ENCODE measurements at regions not wholly inside any gene's neighbourhood (a gene's known extent, or its start where the extent isn't known, plus 50 kb on each side); places are given as distances from the start of the nearest gene placed in this dataset.
"Not testable (repeated sequence)": the region's sequence is repeated elsewhere in the genome, so short reads cannot be mapped to it uniquely, and the experiment has no call there.

GRCh38 chr5:166926806-166927475 lies 1364.5 kb upstream of the WWC1 start:
- not testable (repeated sequence) for H3K27me3 ChIP-seq (replicated peaks; ENCODE audit: control insufficient read depth, insufficient read depth, low read length, poor library complexity, severe bottlenecking); H3K4me3 ChIP-seq (ENCODE audit: insufficient read depth, low read depth, low read length, poor library complexity, severe bottlenecking); H3K36me3 ChIP-seq (ENCODE audit: control insufficient read depth, insufficient read depth, low read length); H3K4me1 ChIP-seq (ENCODE audit: control insufficient read depth, insufficient read depth, low read length, poor library complexity, severe bottlenecking); H3K27ac ChIP-seq (ENCODE audit: insufficient read depth, low read length, poor library complexity, severe bottlenecking); H3K9me3 ChIP-seq (ENCODE audit: control insufficient read depth, low read length); DNase-seq

GRCh38 chr5:166936351-166936750 lies 1355.1 kb upstream of the WWC1 start:
- H3K27me3 ChIP-seq (replicated peaks; ENCODE audit: control insufficient read depth, insufficient read depth, low read length, poor library complexity, severe bottlenecking): no peaks in the 10 kb centered on the region
- no peaks in the 10 kb centered on the region for H3K9me3 ChIP-seq (ENCODE audit: control insufficient read depth, low read length)
- no peaks in the 10 kb centered on the region for H3K36me3 ChIP-seq (ENCODE audit: control insufficient read depth, insufficient read depth, low read length)
- no peaks in the 10 kb centered on the region for H3K4me1 ChIP-seq (ENCODE audit: control insufficient read depth, insufficient read depth, low read length, poor library complexity, severe bottlenecking)
- H3K4me3 ChIP-seq (ENCODE audit: insufficient read depth, low read depth, low read length, poor library complexity, severe bottlenecking): no peak overlapping the region
- H3K27ac ChIP-seq (ENCODE audit: insufficient read depth, low read length, poor library complexity, severe bottlenecking): no peak overlapping the region
- DNase-seq: no peak

DNA sequence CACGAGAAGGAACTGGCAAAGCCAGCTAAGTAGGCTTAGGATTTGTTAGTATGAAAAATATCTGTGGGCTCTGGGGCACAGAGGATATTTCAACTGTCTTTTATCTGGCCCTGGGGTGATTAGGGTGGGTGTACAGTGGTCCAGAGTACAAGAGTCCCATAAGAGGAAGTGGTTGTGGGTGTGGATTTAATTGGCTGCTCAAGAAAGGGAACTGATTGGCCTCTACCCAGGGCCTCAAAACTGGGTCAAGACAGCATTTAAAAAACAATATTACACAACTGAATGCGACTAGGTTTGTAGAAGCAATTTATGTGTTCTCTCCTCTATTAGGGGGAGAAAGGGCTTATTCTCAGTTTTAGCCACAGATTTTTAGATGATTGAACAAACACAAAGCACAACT lies 1353.4 kb upstream of the WWC1 start:
- no peak overlapping the region for H3K27ac ChIP-seq (ENCODE audit: insufficient read depth, low read length, poor library complexity, severe bottlenecking)
- H3K36me3 ChIP-seq (ENCODE audit: control insufficient read depth, insufficient read depth, low read length): no peaks in the 10 kb centered on the region
- no peaks in the 10 kb centered on the region for H3K9me3 ChIP-seq (ENCODE audit: control insufficient read depth, low read length)
- no peak overlapping the region for H3K4me3 ChIP-seq (ENCODE audit: insufficient read depth, low read depth, low read length, poor library complexity, severe bottlenecking)
- no peaks in the 10 kb centered on the region for H3K4me1 ChIP-seq (ENCODE audit: control insufficient read depth, insufficient read depth, low read length, poor library complexity, severe bottlenecking)
- DNase-seq: no peak
- H3K27me3 ChIP-seq (replicated peaks; ENCODE audit: control insufficient read depth, insufficient read depth, low read length, poor library complexity, severe bottlenecking): no peaks in the 10 kb centered on the region

- no peaks in the 10 kb centered on the region for H3K27me3 ChIP-seq (replicated peaks; ENCODE audit: control insufficient read depth, insufficient read depth, low read length, poor library complexity, severe bottlenecking)
- no peak overlapping the region for H3K27ac ChIP-seq (ENCODE audit: insufficient read depth, low read length, poor library complexity, severe bottlenecking)
- DNase-seq: no peak
- H3K9me3 ChIP-seq (ENCODE audit: control insufficient read depth, low read length): no peaks in the 10 kb centered on the region
- no peaks in the 10 kb centered on the region for H3K4me1 ChIP-seq (ENCODE audit: control insufficient read depth, insufficient read depth, low read length, poor library complexity, severe bottlenecking)
- no peak overlapping the region for H3K4me3 ChIP-seq (ENCODE audit: insufficient read depth, low read depth, low read length, poor library complexity, severe bottlenecking)
- H3K36me3 ChIP-seq (ENCODE audit: control insufficient read depth, insufficient read depth, low read length): no peaks in the 10 kb centered on the region
Observed at GRCh38 chr5:166942948-166943347, 1348.5 kb upstream of the WWC1 start.

GRCh38 chr5:166947045-166947444 lies 1344.4 kb upstream of the WWC1 start:
- DNase-seq: no peak
- Histone ChIP-seq H3K27me3 (replicated peaks; ENCODE audit: control insufficient read depth, insufficient read depth, low read length, poor library complexity, severe bottlenecking) (no peaks in the 10 kb centered on the region), H3K4me1 (ENCODE audit: control insufficient read depth, insufficient read depth, low read length, poor library complexity, severe bottlenecking) (no peaks in the 10 kb centered on the region), H3K27ac (ENCODE audit: insufficient read depth, low read length, poor library complexity, severe bottlenecking) (no peak overlapping the region), H3K36me3 (ENCODE audit: control insufficient read depth, insufficient read depth, low read length) (no peaks in the 10 kb centered on the region), H3K4me3 (ENCODE audit: insufficient read depth, low read depth, low read length, poor library complexity, severe bottlenecking) (no peak overlapping the region), H3K9me3 (ENCODE audit: control insufficient read depth, low read length) (no peaks in the 10 kb centered on the region)

- Histone ChIP-seq H3K27ac (ENCODE audit: insufficient read depth, low read length, poor library complexity, severe bottlenecking) (no peak overlapping the region), H3K27me3 (replicated peaks; ENCODE audit: control insufficient read depth, insufficient read depth, low read length, poor library complexity, severe bottlenecking) (no peaks in the 10 kb centered on the region), H3K4me1 (ENCODE audit: control insufficient read depth, insufficient read depth, low read length, poor library complexity, severe bottlenecking) (no peaks in the 10 kb centered on the region), H3K4me3 (ENCODE audit: insufficient read depth, low read depth, low read length, poor library complexity, severe bottlenecking) (no peak overlapping the region), H3K36me3 (ENCODE audit: control insufficient read depth, insufficient read depth, low read length) (no peaks in the 10 kb centered on the region), H3K9me3 (ENCODE audit: control insufficient read depth, low read length) (no peaks in the 10 kb centered on the region)
- DNase-seq: no peak
Observed at GRCh38 chr5:166948679-166949078, 1342.8 kb upstream of the WWC1 start.

- Histone ChIP-seq H3K27me3 (replicated peaks; ENCODE audit: control insufficient read depth, insufficient read depth, low read length, poor library complexity, severe bottlenecking) (no peaks in the 10 kb centered on the region), H3K36me3 (ENCODE audit: control insufficient read depth, insufficient read depth, low read length) (no peaks in the 10 kb centered on the region)
Observed at GRCh38 chr5:166952048-166952447, 1339.4 kb upstream of the WWC1 start.

GRCh38 chr5:166957782-166958181 lies 1333.7 kb upstream of the WWC1 start:
- Histone ChIP-seq H3K36me3 (ENCODE audit: control insufficient read depth, insufficient read depth, low read length) (no peaks in the 10 kb centered on the region), H3K4me1 (ENCODE audit: control insufficient read depth, insufficient read depth, low read length, poor library complexity, severe bottlenecking) (no peaks in the 10 kb centered on the region), H3K27me3 (replicated peaks; ENCODE audit: control insufficient read depth, insufficient read depth, low read length, poor library complexity, severe bottlenecking) (no peaks in the 10 kb centered on the region), H3K4me3 (ENCODE audit: insufficient read depth, low read depth, low read length, poor library complexity, severe bottlenecking) (no peak overlapping the region), H3K27ac (ENCODE audit: insufficient read depth, low read length, poor library complexity, severe bottlenecking) (no peak overlapping the region), H3K9me3 (ENCODE audit: control insufficient read depth, low read length) (no peaks in the 10 kb centered on the region)
- no peak for DNase-seq

More at GRCh38 chr5:166952048-166952447, 1339.4 kb upstream of the WWC1 start:
- Histone ChIP-seq H3K27ac (ENCODE audit: insufficient read depth, low read length, poor library complexity, severe bottlenecking) (no peak overlapping the region), H3K9me3 (ENCODE audit: control insufficient read depth, low read length) (no peaks in the 10 kb centered on the region), H3K4me1 (ENCODE audit: control insufficient read depth, insufficient read depth, low read length, poor library complexity, severe bottlenecking) (no peaks in the 10 kb centered on the region), H3K4me3 (ENCODE audit: insufficient read depth, low read depth, low read length, poor library complexity, severe bottlenecking) (no peak overlapping the region)
- no peak for DNase-seq

DNA sequence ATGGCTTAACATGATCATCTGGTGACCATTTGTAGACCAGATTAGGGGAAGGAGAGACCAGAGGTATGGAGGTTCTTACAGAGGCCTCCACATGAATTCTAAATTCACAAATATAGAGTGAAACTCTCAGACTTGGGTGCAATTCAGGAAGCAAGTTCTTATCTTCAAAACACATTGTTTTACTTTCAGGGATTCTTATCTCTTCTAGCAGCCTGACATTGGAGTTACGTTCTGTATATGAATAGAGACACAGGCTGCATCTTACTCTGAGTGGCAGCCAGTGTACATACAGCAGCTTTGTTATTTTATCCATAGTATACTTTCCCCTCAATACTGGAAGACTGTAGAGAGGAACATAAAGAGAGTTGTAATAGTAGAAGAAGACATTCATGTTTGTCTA lies 1331.7 kb upstream of the WWC1 start:
- DNase-seq: no peak
- Histone ChIP-seq H3K27me3 (replicated peaks; ENCODE audit: control insufficient read depth, insufficient read depth, low read length, poor library complexity, severe bottlenecking) (no peaks in the 10 kb centered on the region), H3K4me3 (ENCODE audit: insufficient read depth, low read depth, low read length, poor library complexity, severe bottlenecking) (no peak overlapping the region), H3K9me3 (ENCODE audit: control insufficient read depth, low read length) (no peaks in the 10 kb centered on the region), H3K36me3 (ENCODE audit: control insufficient read depth, insufficient read depth, low read length) (no peaks in the 10 kb centered on the region), H3K4me1 (ENCODE audit: control insufficient read depth, insufficient read depth, low read length, poor library complexity, severe bottlenecking) (no peaks in the 10 kb centered on the region), H3K27ac (ENCODE audit: insufficient read depth, low read length, poor library complexity, severe bottlenecking) (no peak overlapping the region)

- no peak overlapping the region for H3K27ac ChIP-seq (ENCODE audit: insufficient read depth, low read length, poor library complexity, severe bottlenecking)
- no peaks in the 10 kb centered on the region for H3K4me1 ChIP-seq (ENCODE audit: control insufficient read depth, insufficient read depth, low read length, poor library complexity, severe bottlenecking)
- no peaks in the 10 kb centered on the region for H3K9me3 ChIP-seq (ENCODE audit: control insufficient read depth, low read length)
- DNase-seq: no peak
- no peak overlapping the region for H3K4me3 ChIP-seq (ENCODE audit: insufficient read depth, low read depth, low read length, poor library complexity, severe bottlenecking)
- H3K27me3 ChIP-seq (replicated peaks; ENCODE audit: control insufficient read depth, insufficient read depth, low read length, poor library complexity, severe bottlenecking): no peaks in the 10 kb centered on the region
- no peaks in the 10 kb centered on the region for H3K36me3 ChIP-seq (ENCODE audit: control insufficient read depth, insufficient read depth, low read length)
Observed at GRCh38 chr5:166961028-166961427, 1330.4 kb upstream of the WWC1 start.

Measured in effector memory CD4-positive, alpha-beta T cell (primary cell).